IMR-90 (cell line): ENCODE measurements at regions not wholly inside any gene's neighbourhood (a gene's known extent, or its start where the extent isn't known, plus 50 kb on each side); places are given as distances from the start of the nearest gene placed in this dataset.

Experiments
- CHD1 ChIP-seq: IDR thresholded peaks from 2 replicates; pipeline ENCODE4 v1.6.1; 2012; ENCODE audit warnings: low read depth, low read length, improper control_type of control experiment
- CTCF ChIP-seq: conservative IDR thresholded peaks from 2 replicates; pipeline ENCODE4 v1.5.1; 2012; ENCODE audit warnings: mild to moderate bottlenecking, low read depth, low read length, improper control_type of control experiment
- FOS ChIP-seq: fragments of 150-350 bp; IDR thresholded peaks from 2 replicates; pipeline ENCODE4 v1.6.1; 2016; ENCODE audit warnings: low read depth, low read length
- MAFK ChIP-seq: IDR thresholded peaks from 2 replicates; pipeline ENCODE4 v1.6.1; 2012; ENCODE audit warnings: low read depth, low read length, improper control_type of control experiment
- POLR2A ChIP-seq: IDR thresholded peaks from 2 replicates; pipeline ENCODE4 v1.6.1; 2012; ENCODE audit warnings: mild to moderate bottlenecking, low read depth, low read length
- RAD21 ChIP-seq: IDR thresholded peaks from 2 replicates; pipeline ENCODE4 v1.6.1; 2012; ENCODE audit warnings: low read length, improper control_type of control experiment
- RFX5 ChIP-seq: IDR thresholded peaks from 2 replicates; pipeline ENCODE4 v1.8.0; 2012; ENCODE audit warnings: low read depth, mild to moderate bottlenecking, low read length, moderate library complexity
- SMC3 ChIP-seq: fragments of 150-350 bp; IDR thresholded peaks from 2 replicates; pipeline ENCODE4 v1.6.1; 2016; ENCODE audit warnings: low read depth, mild to moderate bottlenecking, antibody characterized with exemption, low read length, moderate library complexity
- TF ChIP-seq, protein P1 (sequence below): fragments of 150-350 bp; IDR thresholded peaks from 2 replicates; pipeline ENCODE4 v1.6.1; 2016; ENCODE audit warnings: low read depth, mild to moderate bottlenecking, low read length, moderate library complexity, borderline replicate concordance
- TF ChIP-seq, protein P2 (sequence below): fragments of 150-350 bp; IDR thresholded peaks from 2 replicates; pipeline ENCODE4 v1.6.1; 2017; ENCODE audit warnings: mild to moderate bottlenecking, antibody characterized with exemption, low read length, low read depth

DNA sequence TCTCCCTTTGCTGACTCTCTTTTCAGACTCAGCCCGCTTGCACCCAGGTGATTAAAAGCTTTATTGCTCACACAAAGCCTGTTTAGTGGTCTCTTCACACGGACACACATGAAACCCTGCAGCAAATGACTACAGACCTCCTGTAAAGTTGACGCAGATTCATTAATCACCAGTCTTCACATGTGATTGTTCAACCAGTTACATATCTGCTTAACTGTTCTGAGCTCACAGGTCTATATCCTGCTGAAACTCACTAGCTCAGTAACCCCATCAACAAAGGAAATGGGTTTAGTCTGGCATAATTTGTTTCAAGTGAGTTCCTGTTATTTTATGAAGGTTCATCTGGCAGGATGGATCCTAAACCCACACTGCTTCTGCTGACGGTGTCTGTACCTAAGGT lies 68.4 kb upstream of the GJA8 start:
- TF ChIP-seq POLR2A (no peak), CTCF (no peak), MAFK (no peak), CHD1 (no peak), SMC3 (no peak), RFX5 (no peak), FOS (no peak), RAD21 (no peak)
- TF ChIP-seq, protein P1, sequence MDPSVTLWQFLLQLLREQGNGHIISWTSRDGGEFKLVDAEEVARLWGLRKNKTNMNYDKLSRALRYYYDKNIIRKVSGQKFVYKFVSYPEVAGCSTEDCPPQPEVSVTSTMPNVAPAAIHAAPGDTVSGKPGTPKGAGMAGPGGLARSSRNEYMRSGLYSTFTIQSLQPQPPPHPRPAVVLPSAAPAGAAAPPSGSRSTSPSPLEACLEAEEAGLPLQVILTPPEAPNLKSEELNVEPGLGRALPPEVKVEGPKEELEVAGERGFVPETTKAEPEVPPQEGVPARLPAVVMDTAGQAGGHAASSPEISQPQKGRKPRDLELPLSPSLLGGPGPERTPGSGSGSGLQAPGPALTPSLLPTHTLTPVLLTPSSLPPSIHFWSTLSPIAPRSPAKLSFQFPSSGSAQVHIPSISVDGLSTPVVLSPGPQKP: no peak
- TF ChIP-seq, protein P2, sequence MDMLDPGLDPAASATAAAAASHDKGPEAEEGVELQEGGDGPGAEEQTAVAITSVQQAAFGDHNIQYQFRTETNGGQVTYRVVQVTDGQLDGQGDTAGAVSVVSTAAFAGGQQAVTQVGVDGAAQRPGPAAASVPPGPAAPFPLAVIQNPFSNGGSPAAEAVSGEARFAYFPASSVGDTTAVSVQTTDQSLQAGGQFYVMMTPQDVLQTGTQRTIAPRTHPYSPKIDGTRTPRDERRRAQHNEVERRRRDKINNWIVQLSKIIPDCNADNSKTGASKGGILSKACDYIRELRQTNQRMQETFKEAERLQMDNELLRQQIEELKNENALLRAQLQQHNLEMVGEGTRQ: no peak
